HEK293 (cell line): ENCODE measurements at regions not wholly inside any gene's neighbourhood (a gene's known extent, or its start where the extent isn't known, plus 50 kb on each side); places are given as distances from the start of the nearest gene placed in this dataset.

Source experiments
- CTCF ChIA-PET: fragments of 350-600 bp; formaldehyde crosslinking; extraction: SDS; loops from one replicate; lab custom pipeline; 2021; ENCODE audit warnings: antibody characterized with exemption; lab: Yijun Ruan, JAX
- POLR2A ChIA-PET: fragments of 300-600 bp; formaldehyde crosslinking; extraction: SDS; loops from one replicate; lab custom pipeline; 2020; ENCODE audit warnings: antibody characterized with exemption, inconsistent platforms; lab: Yijun Ruan, JAX
- H3K27ac ChIP-seq: fragments of 200-500 bp; sonication (Bioruptor generic); 2 replicates; pipeline ENCODE4 v1.5.1; 2014; ENCODE audit warnings: low read depth, low read length, control low read depth, inconsistent platforms; ENCODE audit errors: extremely low read depth
- H3K36me3 ChIP-seq, 2 experiments: fragments of 200-500 bp in 1 of 2; sonication (Bioruptor generic) in 1 of 2; 1 replicate in 1 of 2; 2 replicates in 1 of 2; pipeline ENCODE4 v1.5.1; 2014 to 2017; ENCODE audit warnings: inconsistent platforms in 2 of 2, low read length in 2 of 2; ENCODE audit not compliant: control insufficient read depth in 2 of 2, insufficient read depth in 1 of 2
- H3K4me1 ChIP-seq: fragments of 200-500 bp; sonication (Bioruptor generic); 2 replicates; pipeline ENCODE4 v1.5.1; 2014; ENCODE audit warnings: mild to moderate bottlenecking, low read length, inconsistent platforms; ENCODE audit not compliant: control insufficient read depth, insufficient read depth
- H3K4me3 ChIP-seq: 2 replicates; pipeline ENCODE4 v1.5.1; 2011; ENCODE audit warnings: low read depth, mild to moderate bottlenecking, control low read depth, low read length, moderate library complexity
- H3K9me3 ChIP-seq: fragments of 200-500 bp; sonication (Bioruptor generic); 2 replicates; pipeline ENCODE4 v1.5.1; 2014; ENCODE audit warnings: low read depth, low read length, inconsistent platforms; ENCODE audit not compliant: control insufficient read depth, insufficient read depth
- BCL11B ChIP-seq: fragments of 450-650 bp; formaldehyde crosslinking; IDR thresholded peaks from 2 replicates; pipeline ENCODE4 v1.5.1; 2016; ENCODE audit warnings: low read depth, missing biosample characterization, missing genetic modification characterization
- GLI4 ChIP-seq: fragments of 450-650 bp; formaldehyde crosslinking; IDR thresholded peaks from 2 replicates; pipeline ENCODE4 v1.5.1; 2016; ENCODE audit warnings: missing biosample characterization, missing genetic modification characterization
- IKZF3 ChIP-seq: fragments of 450-650 bp; IDR thresholded peaks from 2 replicates; pipeline ENCODE4 v1.5.0; 2018; ENCODE audit warnings: missing biosample characterization, mild to moderate bottlenecking, missing genetic modification characterization, moderate library complexity
- ZBTB8A ChIP-seq: fragments of 450-650 bp; formaldehyde crosslinking; IDR thresholded peaks from 2 replicates; pipeline ENCODE4 v1.5.1; 2016; ENCODE audit warnings: missing biosample characterization, missing genetic modification characterization
- ZNF132 ChIP-seq: fragments of 450-650 bp; formaldehyde crosslinking; IDR thresholded peaks from 2 replicates; pipeline ENCODE4 v1.5.1; 2017; ENCODE audit warnings: missing biosample characterization, missing genetic modification characterization, borderline replicate concordance
- ZNF155 ChIP-seq: fragments of 450-650 bp; formaldehyde crosslinking; IDR thresholded peaks from 2 replicates; pipeline ENCODE4 v1.5.1; 2016; ENCODE audit warnings: missing biosample characterization, missing genetic modification characterization
- ZNF157 ChIP-seq: fragments of 450-650 bp; formaldehyde crosslinking; IDR thresholded peaks from 2 replicates; pipeline ENCODE4 v1.5.1; 2016; ENCODE audit warnings: missing biosample characterization, missing genetic modification characterization
- ZNF202 ChIP-seq: fragments of 450-650 bp; formaldehyde crosslinking; IDR thresholded peaks from 2 replicates; pipeline ENCODE4 v1.5.1; 2016; ENCODE audit warnings: missing biosample characterization, missing genetic modification characterization, borderline replicate concordance
- ZNF223 ChIP-seq: fragments of 450-650 bp; formaldehyde crosslinking; IDR thresholded peaks from 2 replicates; pipeline ENCODE4 v1.5.1; 2016; ENCODE audit warnings: missing biosample characterization, missing genetic modification characterization
- ZNF311 ChIP-seq: fragments of 450-650 bp; formaldehyde crosslinking; IDR thresholded peaks from 2 replicates; pipeline ENCODE4 v1.5.1; 2017; ENCODE audit warnings: missing biosample characterization, missing genetic modification characterization, borderline replicate concordance
- ZNF335 ChIP-seq: fragments of 450-650 bp; formaldehyde crosslinking; conservative IDR thresholded peaks from 2 replicates; pipeline ENCODE4 v1.5.1; 2016; ENCODE audit warnings: missing biosample characterization, missing genetic modification characterization
- ZNF394 ChIP-seq: fragments of 450-650 bp; formaldehyde crosslinking; IDR thresholded peaks from 2 replicates; pipeline ENCODE4 v1.5.1; 2016; ENCODE audit warnings: missing biosample characterization, missing genetic modification characterization, mild to moderate bottlenecking, moderate library complexity, borderline replicate concordance
- ZNF404 ChIP-seq: fragments of 450-650 bp; formaldehyde crosslinking; IDR thresholded peaks from 2 replicates; pipeline ENCODE4 v1.5.1; 2017; ENCODE audit warnings: missing biosample characterization, missing genetic modification characterization
- ZNF426 ChIP-seq: fragments of 450-650 bp; formaldehyde crosslinking; IDR thresholded peaks from 2 replicates; pipeline ENCODE4 v1.5.1; 2017; ENCODE audit warnings: missing biosample characterization, missing genetic modification characterization, mild to moderate bottlenecking, inconsistent platforms, moderate library complexity
- ZNF654 ChIP-seq: fragments of 450-650 bp; formaldehyde crosslinking; IDR thresholded peaks from 2 replicates; pipeline ENCODE4 v1.5.1; 2016; ENCODE audit warnings: low read depth, missing biosample characterization, missing genetic modification characterization
- ZNF777 ChIP-seq: fragments of 450-650 bp; formaldehyde crosslinking; IDR thresholded peaks from 2 replicates; pipeline ENCODE4 v1.5.1; 2017; ENCODE audit warnings: missing biosample characterization, missing genetic modification characterization, borderline replicate concordance
- ZNF785 ChIP-seq: fragments of 450-650 bp; formaldehyde crosslinking; IDR thresholded peaks from 2 replicates; pipeline ENCODE4 v1.5.1; 2016; ENCODE audit warnings: missing biosample characterization, missing genetic modification characterization
- TF ChIP-seq, protein P1 (sequence below): fragments of 450-650 bp; formaldehyde crosslinking; IDR thresholded peaks from 2 replicates; pipeline ENCODE4 v1.5.1; 2017; ENCODE audit warnings: missing biosample characterization, missing genetic modification characterization
- TF ChIP-seq, protein P2 (sequence below): fragments of 450-650 bp; formaldehyde crosslinking; IDR thresholded peaks from 2 replicates; pipeline ENCODE4 v1.5.1; 2016; ENCODE audit warnings: missing biosample characterization, missing genetic modification characterization

DNA sequence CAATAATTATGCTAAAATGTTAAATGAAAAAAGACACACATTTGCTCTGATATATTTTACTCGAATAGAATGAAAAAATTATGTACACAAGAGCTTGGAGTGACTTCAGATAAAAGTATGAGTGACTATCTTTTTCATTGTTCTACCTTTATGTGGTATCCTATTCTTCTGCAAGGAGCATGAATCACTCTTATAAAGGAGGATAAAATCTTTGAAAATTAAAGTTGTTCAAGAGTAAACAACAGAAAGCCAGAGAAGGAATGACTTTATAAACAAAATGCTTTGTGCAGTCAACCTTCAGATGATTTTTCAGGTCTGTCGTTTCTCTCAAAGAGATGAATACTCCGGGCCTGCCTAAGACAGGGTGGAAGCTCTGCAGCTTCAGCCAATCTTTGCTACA is 215.3 kb downstream of the FOXA2 start:
- H3K4me1 ChIP-seq, result no peaks in the 10 kb centered on the region
- H3K9me3 ChIP-seq, result no peaks in the 10 kb centered on the region
- no peaks in the 10 kb centered on the region for H3K36me3 ChIP-seq
- ChIA-PET POLR2A (no interaction called here), CTCF (no interaction called here)
- no peak for TF ChIP-seq ZNF155
- no peak overlapping the region for H3K4me3 ChIP-seq
- no peak overlapping the region for H3K27ac ChIP-seq

GRCh38 chr20:22368235-22368634 is 216.1 kb downstream of the FOXA2 start:
- H3K4me1 ChIP-seq, result no peaks in the 10 kb centered on the region
- no peak for TF ChIP-seq BCL11B (tag by site-specific recombination)
- POLR2A ChIA-PET, result no interaction called here

DNA sequence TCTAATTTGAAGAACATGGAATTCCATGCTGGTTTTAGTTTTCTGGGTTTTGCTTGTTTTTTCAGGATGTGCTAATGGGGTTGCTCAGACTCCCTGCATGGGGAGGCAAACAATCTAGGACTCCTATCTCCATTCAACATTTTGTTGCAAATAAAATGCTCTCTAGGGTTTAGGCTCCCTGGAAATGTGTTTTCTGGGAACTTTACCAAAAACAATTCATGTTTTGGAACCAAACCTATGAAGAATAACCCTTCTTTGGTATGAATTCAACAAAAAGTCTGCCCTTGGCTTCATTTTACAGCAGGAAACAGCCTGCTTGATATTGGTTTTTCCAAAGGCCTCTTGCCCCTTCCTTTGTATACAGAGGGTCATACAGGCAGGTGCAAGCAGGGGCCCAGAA is 217.7 kb downstream of the FOXA2 start:
- TF ChIP-seq ZNF394 (no peak), ZNF157 (tag by site-specific recombination) (no peak)
- Histone ChIP-seq H3K9me3 (no peaks in the 10 kb centered on the region), H3K4me1 (no peaks in the 10 kb centered on the region), H3K27ac (no peak overlapping the region), H3K36me3 (no peaks in the 10 kb centered on the region), H3K4me3 (no peak overlapping the region)
- CTCF ChIA-PET, result no interaction called here
- POLR2A ChIA-PET, result no interaction called here

More at GRCh38 chr20:22368235-22368634, 216.1 kb downstream of the FOXA2 start:
- no peaks in the 10 kb centered on the region for H3K9me3 ChIP-seq
- no peak overlapping the region for H3K27ac ChIP-seq
- no peak overlapping the region for H3K4me3 ChIP-seq
- CTCF ChIA-PET, result no interaction called here
- no peaks in the 10 kb centered on the region for H3K36me3 ChIP-seq

DNA sequence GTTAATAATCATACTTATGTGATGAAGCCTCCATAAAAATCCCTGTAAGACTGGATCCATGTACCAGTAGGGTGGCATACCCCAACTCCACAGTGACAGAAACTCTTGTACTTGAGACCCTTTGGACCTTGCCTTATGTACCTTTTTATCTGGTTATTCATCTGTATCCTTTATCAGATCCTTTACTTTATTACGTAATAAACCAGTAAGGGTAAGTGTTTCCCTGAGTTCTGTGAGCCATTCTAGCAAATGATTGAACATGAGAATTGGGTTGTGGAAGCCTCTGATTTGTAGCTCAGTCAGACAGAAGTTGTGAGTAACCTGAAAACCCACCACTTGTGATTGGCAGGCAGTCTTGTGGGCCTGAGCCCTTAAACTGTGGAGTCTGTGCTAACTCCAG is 229.7 kb downstream of the FOXA2 start:
- no peak overlapping the region for H3K27ac ChIP-seq
- ChIA-PET CTCF (interaction anchor here (0.8 to 1.5 kb wide), 3 partner anchors 16 to 330 kb away, joined by 3 to 4 read pairs (median 3); no protein-coding TSS in a partner anchor), POLR2A (no interaction called here)
- H3K9me3 ChIP-seq, result no peaks in the 10 kb centered on the region
- TF ChIP-seq ZNF223 (tag by site-specific recombination) (no peak), ZNF404 (tag by site-specific recombination) (no peak), ZBTB8A (tag by site-specific recombination) (no peak)
- no peak overlapping the region for H3K4me3 ChIP-seq
- H3K4me1 ChIP-seq, result no peaks in the 10 kb centered on the region
- no peaks in the 10 kb centered on the region for H3K36me3 ChIP-seq

- CTCF ChIA-PET, result interaction anchor here (1.0 to 1.5 kb wide), 2 partner anchors 19 to 331 kb away, joined by 3 to 4 read pairs; no protein-coding TSS in a partner anchor
- no peak overlapping the region for H3K27ac ChIP-seq
- POLR2A ChIA-PET, result no interaction called here
Observed at GRCh38 chr20:22353586-22353985, 230.8 kb downstream of the FOXA2 start.

GRCh38 chr20:22352019-22352418 is 232.4 kb downstream of the FOXA2 start:
- H3K9me3 ChIP-seq, result no peaks in the 10 kb centered on the region
- H3K36me3 ChIP-seq, result no peaks in the 10 kb centered on the region
- TF ChIP-seq GLI4 (tag by site-specific recombination) (no peak), ZNF654 (tag by site-specific recombination) (no peak), IKZF3 (no peak), ZNF785 (tag by site-specific recombination) (no peak), ZNF426 (tag by site-specific recombination) (no peak), ZNF335 (no peak), ZNF132 (tag by site-specific recombination) (no peak)
- TF ChIP-seq, protein P1, sequence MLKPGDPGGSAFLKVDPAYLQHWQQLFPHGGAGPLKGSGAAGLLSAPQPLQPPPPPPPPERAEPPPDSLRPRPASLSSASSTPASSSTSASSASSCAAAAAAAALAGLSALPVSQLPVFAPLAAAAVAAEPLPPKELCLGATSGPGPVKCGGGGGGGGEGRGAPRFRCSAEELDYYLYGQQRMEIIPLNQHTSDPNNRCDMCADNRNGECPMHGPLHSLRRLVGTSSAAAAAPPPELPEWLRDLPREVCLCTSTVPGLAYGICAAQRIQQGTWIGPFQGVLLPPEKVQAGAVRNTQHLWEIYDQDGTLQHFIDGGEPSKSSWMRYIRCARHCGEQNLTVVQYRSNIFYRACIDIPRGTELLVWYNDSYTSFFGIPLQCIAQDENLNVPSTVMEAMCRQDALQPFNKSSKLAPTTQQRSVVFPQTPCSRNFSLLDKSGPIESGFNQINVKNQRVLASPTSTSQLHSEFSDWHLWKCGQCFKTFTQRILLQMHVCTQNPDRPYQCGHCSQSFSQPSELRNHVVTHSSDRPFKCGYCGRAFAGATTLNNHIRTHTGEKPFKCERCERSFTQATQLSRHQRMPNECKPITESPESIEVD, result no peak
- TF ChIP-seq, protein P2, sequence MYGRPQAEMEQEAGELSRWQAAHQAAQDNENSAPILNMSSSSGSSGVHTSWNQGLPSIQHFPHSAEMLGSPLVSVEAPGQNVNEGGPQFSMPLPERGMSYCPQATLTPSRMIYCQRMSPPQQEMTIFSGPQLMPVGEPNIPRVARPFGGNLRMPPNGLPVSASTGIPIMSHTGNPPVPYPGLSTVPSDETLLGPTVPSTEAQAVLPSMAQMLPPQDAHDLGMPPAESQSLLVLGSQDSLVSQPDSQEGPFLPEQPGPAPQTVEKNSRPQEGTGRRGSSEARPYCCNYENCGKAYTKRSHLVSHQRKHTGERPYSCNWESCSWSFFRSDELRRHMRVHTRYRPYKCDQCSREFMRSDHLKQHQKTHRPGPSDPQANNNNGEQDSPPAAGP (tag by site-specific recombination), result no peak
- ChIA-PET CTCF (interaction anchor here (0.7 kb wide), 1 partner anchor 340 kb away, joined by 6 read pairs; no protein-coding TSS in a partner anchor), POLR2A (no interaction called here)
- no peak overlapping the region for H3K4me3 ChIP-seq
- H3K27ac ChIP-seq, result no peak overlapping the region
- no peaks in the 10 kb centered on the region for H3K4me1 ChIP-seq

More at GRCh38 chr20:22353586-22353985, 230.8 kb downstream of the FOXA2 start:
- Histone ChIP-seq H3K4me3 (no peak overlapping the region), H3K4me1 (no peaks in the 10 kb centered on the region), H3K36me3 (no peaks in the 10 kb centered on the region), H3K9me3 (no peaks in the 10 kb centered on the region)
- TF ChIP-seq ZNF202 (tag by site-specific recombination) (no peak), ZNF777 (no peak), ZNF311 (no peak)
- TF ChIP-seq, all 188 proteins: peak for 0
